ENCODE measurements at regions not wholly inside any gene's neighbourhood (a gene's known extent, or its start where the extent isn't known, plus 50 kb on each side); places are given as distances from the start of the nearest gene placed in this dataset.
"Not testable (repeated sequence)": the region's sequence is repeated elsewhere in the genome, so short reads cannot be mapped to it uniquely, and the experiment has no call there.

DNA sequence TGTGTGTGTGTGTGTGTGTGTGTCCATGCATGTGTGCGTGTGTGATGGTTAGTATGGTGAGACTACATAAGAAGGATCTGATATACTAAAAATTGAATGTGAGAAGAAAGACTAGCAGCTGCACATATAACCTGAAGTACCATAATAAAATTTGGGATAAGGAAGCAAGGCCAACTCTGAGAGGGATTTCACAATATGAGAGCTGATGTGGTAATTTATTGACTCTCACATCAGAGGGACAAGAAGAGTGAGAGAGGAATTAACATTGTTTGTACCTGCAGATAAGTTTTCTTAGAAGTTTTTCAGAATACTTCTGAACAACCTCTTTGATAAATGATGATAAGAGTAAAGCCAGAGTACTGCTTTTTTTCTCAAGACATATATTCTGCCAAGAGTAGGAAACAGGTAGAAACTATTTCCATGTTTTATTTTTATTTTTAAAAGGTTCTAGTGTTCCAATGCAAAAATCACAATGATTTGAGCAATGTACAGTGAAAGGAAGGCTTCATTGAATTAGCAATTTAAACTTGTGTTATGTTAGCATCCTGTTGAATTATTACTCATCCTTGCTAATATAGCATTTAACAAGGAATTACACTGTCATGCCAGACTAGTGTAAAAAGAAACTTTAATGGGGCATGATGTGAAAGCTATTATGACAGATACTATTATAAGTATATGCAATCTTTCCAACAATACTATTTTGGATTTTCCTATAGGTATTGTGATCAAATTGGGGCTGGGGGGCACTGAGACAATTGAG is 415.5 kb upstream of the ARPP21 start:
- DNase-seq, result no peak

DNA sequence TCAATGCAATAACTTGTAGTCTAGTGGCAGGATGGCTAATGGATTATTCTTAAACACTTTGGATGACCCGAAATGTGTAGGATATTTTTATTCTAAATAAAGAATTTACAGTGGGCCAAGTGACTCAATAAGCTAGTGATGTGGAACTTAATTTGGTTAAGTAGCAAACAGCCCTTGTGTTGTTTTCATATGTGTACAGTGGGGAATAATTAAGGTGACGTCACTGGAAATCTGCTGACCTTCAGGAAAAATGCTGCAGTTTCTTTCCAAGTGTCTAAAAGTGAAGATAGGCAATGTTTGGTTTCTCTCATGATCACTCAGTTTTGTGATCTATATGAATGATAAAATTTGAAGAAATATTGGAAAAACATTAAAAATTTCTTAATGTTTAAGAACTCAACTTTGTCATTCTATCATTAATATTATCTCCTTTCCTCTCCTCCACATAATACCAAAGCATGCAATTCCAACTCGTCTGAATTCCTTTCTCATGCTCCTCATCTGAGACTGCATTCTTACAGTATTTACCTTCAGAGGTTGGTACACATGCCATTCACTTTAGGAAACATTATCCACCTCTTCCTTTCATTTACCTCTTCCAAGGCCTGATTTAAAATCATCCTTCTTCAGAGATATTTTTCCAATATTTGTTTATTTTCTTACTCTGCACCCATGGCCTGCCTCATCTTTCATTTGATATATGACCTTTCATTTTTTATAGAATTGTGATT is 414.6 kb upstream of the ARPP21 start:
- DNase-seq, result no peak

DNA sequence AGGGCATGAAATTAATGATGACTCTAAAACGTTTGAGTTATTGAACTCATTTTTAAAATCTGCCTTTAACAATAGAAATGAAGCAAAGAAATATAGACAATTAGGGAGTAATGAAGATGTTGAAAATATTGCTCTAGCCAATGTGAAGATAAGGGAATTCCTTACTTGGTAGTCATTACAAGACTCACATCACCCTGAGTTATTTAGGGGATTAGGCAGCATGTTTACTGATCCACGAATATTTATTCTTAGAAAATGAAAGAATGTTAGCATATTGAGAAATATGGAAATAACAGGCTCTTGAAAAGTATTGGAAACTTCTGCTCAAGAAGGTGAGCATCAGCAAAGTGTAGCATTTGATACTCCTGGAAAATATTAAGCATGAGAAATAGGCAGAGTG is 398.1 kb upstream of the ARPP21 start:
- DNase-seq, result no peak

DNA sequence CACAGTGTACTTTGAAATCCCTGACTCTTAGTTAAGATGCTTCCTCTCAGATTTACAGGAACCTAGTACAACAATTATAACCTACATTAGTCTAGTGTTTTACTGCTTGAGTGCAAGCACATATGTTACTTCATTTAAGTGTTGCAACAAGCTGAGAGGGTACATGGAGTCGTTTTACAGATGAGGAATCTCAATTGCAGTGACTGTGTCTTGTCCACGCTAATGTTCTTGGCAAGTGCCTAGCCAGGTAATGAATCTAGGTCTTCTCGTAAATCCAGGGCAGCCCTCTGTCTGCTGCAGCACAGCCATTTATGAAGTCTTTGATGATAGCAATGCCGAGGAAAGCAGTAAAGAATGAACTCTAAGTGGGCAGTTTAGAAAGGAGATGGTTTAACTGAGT is 384.4 kb upstream of the ARPP21 start:
- no peak for DNase-seq

DNA sequence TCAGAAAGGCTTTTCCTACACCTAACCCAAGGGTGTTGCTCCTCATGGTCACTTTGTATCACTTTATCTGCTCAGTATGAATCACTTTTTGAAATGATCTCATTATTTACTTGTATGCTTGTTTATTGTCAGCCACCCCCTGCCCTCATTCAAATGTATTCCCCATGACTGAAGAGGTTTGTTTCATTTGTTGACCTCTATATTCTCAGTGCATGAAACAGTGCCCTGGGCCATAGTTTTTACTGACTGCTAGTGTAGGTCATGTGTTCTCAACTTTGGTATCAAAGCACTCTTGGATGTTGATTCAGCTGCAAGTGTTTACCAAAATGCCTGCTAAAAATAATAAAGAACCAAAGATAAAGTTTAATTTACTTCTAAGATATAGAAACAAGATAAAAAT is 381.7 kb upstream of the ARPP21 start:
- no peak for DNase-seq

DNA sequence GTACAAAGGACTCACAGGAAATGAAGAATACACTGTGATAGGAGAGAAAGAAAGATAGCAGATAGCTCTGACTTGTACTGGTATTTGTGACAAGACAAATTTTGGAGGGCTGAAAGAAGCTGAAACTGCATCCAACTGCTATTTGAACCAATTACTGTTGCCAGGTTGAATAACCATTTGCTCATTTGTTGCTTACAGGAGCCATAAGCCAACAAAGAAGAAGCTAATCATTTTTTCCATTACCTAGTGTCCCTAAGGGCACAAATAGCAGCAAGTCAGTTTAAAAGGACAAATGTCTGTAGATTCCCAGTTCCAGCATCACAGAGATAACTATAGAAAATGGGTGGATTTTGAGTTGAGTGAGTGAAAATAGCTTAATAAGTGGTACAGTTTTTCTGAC is 376.9 kb upstream of the ARPP21 start:
- no peak for DNase-seq

DNA sequence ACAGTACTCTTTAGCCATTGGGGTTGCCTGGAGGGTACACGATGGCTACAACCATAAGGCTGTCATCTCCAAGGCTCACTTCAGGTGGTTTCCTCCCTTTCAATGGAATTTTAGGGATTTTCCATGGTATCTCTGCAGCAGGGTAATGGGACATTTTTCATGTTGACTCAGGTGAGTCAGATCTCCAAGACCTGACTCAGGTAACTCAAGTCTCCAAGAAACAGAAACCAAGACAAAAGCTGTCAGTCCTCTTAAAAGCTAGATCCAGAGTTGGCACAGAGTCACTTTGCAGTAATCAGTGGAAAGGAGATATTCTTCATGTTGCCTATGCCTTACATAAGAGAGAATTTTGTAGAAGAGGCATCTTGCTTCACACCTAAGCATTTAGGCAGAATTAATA is 375.8 kb upstream of the ARPP21 start:
- DNase-seq, result no peak

DNA sequence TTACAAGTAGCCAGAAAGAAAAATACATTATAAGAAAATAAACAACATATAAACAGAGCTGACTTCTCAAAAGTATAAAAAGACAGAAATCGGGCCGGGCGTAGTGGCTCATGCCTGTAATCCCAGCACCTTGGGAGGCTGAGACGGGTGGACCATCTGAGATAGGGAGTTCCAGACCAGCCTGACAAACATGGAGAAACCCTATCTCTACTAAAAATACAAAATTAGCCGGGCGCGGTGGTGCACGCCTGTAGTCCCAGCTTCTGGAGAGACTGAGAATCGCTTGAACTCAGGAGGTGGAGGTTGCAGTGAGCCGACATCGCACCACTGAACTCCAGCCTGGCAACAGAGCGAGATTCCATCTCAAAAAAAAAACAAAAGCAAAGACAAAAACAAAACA is 373.3 kb upstream of the ARPP21 start:
- DNase-seq, result not testable (repeated sequence)

DNA sequence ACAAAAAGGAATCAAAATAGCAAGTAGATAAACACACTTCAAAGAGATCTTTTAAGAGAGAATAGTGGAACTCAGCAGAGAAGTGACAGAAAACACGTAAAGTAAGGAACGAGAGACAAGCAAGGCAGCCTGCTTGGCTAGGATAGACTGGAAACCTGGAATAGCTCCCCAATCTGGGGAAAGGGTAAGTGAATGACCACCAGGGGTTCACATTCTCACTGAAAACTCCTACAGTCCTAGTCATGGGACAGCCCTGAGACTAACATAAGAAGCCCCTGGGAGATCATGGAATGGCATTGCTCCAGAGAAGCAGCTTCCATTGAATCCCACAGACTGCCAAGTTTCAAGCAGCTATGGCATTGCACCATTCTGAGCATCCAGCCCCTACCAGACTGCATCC is 363.6 kb upstream of the ARPP21 start:
- no peak for DNase-seq

DNA sequence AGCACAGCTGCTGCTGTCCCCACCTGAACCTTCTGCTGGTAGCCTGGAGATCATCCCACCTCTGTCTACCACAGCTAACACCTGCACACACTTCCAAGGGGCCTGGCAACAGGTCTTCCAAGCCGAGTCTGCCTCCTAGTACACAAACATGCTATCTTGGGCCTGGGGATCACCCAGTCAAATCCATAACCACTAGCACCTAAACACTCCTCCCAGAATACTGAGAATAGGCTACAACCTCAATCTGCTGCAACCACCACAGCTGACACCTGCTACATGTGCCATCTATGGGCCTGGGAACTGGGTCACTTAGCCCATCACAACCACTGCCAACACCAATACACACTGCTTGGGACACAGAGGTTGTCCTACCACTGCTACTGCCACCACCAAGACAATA is 362.8 kb upstream of the ARPP21 start:
- no peak for DNase-seq

DNA sequence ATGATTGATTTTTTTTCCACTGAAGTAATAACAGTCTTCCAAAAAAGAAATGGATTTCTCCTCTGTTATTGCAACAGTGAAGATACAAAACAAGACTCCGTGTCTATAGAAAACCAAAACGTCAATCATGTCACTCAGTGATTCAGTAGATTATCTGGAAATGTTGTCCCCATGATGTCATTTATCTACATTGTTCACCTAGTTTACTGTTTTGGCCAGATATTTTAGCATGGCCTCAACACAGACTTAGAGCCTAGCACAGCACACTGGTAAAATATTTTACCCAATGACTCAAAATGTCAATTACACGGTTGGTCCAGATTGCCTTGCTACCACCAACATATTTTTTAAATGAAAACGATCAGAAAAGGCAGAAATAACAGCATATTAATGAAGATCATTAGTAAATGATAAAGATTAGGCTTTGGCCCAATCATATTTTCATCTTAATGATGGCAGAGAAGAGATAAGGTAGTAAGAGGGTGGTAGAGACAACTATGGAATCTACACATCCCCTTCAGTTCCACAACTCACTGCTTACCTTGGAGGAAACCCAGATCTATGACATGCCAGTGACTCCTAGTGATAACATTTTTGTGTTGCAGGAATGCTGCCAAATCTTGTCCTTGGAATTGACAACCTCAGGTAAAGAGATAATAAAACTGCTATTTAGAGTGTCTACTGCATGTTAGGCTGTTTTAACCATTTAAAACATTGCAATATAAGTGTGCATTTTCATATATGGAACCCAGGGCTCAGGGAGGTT is 347.7 kb upstream of the ARPP21 start:
- no peak for DNase-seq

DNA sequence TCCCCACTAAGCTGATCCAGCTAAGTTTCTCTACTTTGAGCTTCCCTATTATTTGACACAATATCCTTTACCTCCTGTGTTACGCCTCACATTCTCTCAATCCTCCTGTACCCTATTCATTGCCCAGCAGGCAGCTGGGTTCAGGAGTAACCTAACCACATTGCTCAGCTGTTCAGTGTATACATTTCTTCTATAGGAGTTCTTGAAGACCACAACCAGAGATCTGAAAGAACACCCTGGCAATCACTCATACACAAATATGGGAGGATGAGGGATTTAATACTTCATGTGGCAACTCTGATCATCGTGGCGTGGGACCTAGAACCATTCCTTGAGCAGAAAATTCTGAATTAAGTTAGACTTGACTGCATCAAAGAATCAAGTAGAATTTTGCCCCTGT is 346.8 kb upstream of the ARPP21 start:
- DNase-seq, result no peak

DNA sequence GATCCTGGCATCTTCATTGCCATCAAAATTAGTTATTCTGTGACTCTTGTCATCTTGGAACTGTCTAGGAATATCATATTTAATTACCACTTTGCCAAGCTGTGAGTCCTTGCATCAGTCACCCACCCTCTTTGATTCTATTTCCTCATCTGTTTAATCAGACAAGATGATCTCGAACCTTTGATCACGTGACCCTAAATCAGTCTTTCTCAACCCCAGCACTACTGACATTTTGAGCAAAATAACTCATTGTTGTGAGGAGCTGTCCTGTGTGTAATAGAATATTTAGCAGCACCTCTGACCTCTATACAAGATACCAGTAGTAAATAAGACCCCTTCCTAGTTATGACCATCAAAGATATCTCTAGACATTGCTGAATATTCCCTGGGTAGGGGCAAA is 343.4 kb upstream of the ARPP21 start:
- no peak for DNase-seq

DNA sequence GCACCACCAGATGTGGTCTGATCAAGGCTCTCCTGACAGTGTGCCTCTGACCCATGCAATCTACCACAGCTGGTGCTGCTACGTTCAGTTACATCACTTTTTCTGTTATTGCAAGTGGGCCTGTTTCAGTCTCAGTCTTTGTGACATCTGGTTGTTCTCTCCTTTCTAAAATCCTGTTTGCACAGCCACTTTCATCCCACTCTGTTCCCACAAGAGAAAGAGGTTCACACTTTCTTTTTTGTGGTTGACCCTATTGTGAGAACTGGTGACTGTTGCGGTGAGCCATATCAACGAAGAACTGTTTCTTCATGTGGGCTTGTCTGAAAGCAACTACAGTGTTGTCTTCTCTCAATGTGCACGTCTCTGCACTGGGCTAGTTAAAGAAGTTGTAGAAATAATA is 342.8 kb upstream of the ARPP21 start:
- no peak for DNase-seq

DNA sequence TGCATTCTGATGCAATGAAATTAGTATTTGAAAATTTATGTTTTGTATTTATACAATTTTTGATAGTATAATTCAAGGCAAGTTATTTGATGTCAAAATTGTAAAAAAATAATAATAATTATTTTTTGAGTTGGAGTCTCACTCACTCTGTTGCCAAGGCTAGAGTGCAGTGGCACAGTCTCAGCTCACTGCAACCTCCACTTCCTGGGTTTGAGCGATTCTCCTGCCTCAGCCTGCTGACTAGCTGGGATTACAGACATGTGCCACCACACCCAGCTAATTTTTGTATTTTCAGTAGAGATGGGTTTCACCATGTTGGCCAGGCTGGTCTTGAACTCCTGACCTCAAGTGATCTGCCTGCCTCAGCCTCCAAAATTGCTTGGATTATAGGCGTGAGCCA is 342.4 kb upstream of the ARPP21 start:
- DNase-seq, result not testable (repeated sequence)

DNA sequence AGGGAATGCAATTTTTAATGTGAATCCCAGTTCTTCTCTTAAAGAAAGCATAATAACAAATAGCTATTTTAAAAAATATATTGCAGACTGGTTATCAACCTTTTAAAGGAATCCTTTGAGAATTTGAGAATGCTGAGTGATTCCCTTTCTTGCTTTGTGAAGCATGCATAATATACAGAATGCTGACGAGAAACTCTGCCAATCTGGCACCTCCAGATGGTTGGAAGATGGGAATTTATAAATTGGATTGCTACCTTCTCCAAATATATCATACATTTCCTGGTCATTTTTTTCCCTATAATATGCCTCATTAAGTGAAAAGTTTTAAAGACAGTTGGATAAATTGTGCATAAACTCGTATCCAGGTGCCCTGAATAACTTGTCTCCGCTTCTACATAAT is 333.9 kb upstream of the ARPP21 start:
- peak; percentile 14 for DNase-seq

DNA sequence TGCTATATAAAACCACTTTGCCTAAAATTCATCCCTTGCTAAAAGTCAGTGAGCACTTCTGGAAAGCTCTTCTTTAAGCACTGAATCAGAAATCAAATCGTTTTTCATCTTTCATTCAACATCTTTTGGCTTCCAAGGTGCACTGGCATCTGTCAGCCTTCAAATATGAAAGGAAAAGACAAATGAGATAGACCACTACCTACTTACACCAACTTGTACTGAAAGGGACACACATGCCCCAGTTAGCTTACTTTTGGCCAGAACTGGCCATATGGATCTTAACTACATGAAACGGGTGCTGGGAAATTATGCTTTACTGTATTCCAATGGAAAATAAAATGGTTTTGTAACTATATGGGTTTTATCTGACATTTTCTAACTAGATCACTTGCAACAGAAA is 332.0 kb upstream of the ARPP21 start:
- no peak for DNase-seq

DNA sequence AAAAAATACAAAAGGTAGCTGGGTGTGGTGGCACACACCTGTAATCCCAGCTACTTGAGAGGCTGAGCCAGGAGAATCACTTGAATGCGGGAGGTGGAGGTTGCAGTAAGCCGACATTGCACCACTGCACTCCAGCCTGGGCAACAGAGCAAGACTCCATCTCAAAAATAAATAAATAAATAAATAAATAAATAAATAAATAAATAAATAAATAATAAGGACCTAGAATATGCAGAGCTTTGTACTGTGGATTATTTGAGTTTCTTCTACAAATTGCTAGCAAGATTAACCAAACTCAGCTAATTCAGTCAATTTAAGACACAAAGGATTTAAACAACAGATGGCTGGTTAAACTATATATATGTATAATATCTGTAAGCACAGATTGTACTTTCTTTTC is 322.5 kb upstream of the ARPP21 start:
- not testable (repeated sequence) for DNase-seq

DNA sequence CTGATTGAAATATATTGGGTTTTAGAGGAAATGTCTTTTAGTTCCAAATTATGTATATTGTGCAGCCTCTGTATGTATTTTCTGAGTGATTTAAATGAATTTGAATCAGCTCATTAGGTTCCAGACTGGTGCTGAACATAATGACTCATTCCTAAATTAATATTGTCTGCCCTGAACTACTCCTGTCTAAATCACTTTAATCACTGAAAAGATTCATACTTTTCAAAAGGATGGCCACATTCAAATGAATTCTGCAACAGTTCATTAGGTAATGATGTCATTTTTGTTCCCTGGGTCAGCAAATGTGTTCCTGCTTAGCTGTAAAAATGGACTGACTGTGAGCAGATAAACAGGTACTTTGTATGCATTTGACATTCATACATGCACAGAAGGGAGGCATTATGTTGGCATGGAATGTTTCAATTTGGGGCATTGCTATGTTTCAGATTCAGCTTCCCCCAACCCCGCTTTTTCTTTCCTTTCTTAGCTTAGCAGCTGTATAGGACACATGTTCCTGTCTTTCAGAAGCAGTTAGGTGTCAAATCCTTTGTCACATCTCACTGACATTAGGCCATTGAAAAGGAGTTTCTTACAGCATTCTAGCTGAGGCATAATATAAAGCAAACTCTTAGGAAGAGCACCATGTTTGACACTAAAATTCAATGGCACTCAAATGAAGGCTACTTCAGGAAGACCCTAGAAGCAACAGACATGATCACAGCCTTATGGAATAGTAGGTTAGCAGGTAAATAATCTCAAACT is 318.5 kb upstream of the ARPP21 start:
- DNase-seq, result no peak

DNA sequence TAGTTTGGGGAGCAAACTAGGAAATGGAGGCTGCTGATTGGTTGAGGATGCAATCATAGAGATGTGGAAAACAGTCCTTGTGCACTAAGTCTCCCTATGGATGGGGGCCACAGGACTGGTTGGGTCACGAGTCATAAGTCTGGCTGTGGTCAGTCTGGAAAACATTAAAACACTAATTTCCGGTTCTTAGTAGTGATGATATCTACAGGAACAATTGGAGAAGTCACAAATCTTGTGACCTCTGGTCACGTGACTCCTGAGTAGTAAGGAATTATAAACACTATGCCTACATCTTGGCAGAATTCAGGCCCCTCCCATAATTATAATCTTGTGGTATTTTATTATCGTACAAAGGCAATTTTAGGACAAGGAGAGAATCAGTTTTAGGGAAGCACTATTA is 317.3 kb upstream of the ARPP21 start:
- DNase-seq, result no peak

DNA sequence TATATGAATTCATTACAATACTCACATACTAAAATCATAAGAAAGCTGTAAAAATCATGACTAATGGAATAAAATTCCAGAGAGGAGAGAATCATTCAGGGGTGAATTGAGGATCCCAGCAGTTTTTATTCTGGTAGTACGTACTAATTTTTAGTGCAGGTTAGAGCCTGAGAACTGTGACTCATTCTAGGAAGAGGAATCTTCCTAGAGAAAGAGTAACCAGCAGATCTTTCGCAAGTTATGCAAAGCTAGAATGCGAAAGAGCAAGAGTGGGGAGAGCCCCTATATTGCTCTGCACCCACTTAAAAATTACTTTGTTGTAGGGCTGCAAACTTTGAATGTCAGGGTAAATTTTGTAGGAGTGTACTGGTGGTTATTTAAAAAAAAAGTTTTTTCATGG is 303.6 kb upstream of the ARPP21 start:
- DNase-seq, result no peak

DNA sequence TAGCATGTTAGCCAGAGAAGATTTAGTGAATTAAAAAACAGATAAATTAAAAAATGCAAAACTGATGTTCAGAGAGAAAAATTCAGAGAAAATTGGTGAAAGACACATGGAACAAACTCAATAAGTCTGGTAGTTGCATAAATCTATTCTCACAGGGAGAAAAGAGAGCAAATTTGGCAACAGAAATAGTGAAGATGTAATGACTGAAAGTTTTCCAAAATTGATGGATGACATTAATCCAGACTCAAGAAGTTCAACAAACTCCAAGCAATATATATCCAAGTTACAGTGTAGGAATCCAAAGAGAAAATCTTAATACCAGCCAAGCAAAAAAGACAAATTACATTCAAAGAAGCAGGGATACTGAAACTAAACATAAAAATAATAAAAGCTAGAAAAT is 302.7 kb upstream of the ARPP21 start:
- no peak for DNase-seq

DNA sequence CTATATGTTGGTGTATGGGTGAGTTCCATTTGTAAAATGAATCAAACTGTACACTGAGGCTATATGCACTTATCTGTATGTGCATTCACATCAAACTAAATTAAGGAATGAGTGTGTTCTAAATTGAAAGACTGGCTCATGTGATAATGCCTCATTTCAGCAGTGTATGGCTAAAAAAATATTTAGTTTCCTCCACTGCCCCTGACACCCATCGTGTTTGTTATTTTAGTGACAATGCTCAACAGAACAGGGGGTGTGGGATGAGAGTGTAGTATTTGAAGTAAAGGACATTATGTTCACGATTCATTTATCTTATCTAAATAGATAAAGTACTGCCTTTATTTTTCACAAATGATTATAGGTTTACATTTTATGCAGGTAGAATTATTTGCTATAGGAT is 301.1 kb upstream of the ARPP21 start:
- DNase-seq, result no peak
